OCI-LY1 (cell line): ENCODE measurements at regions not wholly inside any gene's neighbourhood (a gene's known extent, or its start where the extent isn't known, plus 50 kb on each side); places are given as distances from the start of the nearest gene placed in this dataset.

ENCODE experiments used
- EZH2 ChIP-seq: fragments of 200-600 bp; sonication (generic), shearing (Covaris generic); IDR thresholded peaks from 2 replicates; pipeline ENCODE4 v1.8.0; 2017; ENCODE audit warnings: borderline replicate concordance, mixed run types, mild to moderate bottlenecking, antibody characterized with exemption, low read length, moderate library complexity, mixed read lengths
- TF ChIP-seq, protein P1 (sequence below): fragments of 200-600 bp; sonication (generic), shearing (Covaris generic); IDR thresholded peaks from 2 replicates; pipeline ENCODE4 v1.5.1; 2017; ENCODE audit warnings: mild to moderate bottlenecking, antibody characterized with exemption, low read length, moderate library complexity, mixed read lengths

DNA sequence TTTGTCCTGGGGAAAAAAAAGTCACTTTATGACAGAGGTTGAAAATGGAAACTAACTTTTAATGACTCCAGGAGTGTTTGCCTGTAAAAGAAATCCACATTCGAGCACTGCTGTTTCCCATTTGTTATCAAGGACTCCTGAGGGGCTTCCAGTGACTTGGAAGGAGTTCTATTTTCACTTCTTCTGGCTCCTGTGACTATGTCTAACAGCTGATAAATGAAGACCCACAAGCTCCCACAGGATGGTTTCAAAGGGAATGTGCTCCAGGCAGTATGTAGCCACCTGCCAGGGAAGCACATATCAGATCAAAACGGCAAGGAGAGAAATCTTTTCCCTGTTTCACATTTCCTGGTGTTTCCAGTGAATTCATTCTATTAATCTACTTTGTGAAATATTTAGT lies 159.8 kb upstream of the FAM241A start:
- TF ChIP-seq, protein P1, sequence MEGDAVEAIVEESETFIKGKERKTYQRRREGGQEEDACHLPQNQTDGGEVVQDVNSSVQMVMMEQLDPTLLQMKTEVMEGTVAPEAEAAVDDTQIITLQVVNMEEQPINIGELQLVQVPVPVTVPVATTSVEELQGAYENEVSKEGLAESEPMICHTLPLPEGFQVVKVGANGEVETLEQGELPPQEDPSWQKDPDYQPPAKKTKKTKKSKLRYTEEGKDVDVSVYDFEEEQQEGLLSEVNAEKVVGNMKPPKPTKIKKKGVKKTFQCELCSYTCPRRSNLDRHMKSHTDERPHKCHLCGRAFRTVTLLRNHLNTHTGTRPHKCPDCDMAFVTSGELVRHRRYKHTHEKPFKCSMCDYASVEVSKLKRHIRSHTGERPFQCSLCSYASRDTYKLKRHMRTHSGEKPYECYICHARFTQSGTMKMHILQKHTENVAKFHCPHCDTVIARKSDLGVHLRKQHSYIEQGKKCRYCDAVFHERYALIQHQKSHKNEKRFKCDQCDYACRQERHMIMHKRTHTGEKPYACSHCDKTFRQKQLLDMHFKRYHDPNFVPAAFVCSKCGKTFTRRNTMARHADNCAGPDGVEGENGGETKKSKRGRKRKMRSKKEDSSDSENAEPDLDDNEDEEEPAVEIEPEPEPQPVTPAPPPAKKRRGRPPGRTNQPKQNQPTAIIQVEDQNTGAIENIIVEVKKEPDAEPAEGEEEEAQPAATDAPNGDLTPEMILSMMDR: no peak
- TF ChIP-seq EZH2: no peak
